Neural cell (in vitro differentiated cells): ENCODE measurements at regions not wholly inside any gene's neighbourhood (a gene's known extent, or its start where the extent isn't known, plus 50 kb on each side); places are given as distances from the start of the nearest gene placed in this dataset.

Source experiments
- EZH2 ChIP-seq: fragments of 200-600, 300-800 bp; shearing (Covaris generic), sonication (generic); IDR thresholded peaks from 2 replicates; pipeline ENCODE4 v1.6.1; 2014; ENCODE audit warnings: antibody characterized with exemption, low read length, borderline replicate concordance, mild to moderate bottlenecking; ENCODE audit not compliant: insufficient read depth, poor library complexity, severe bottlenecking
- POLR2AphosphoS5 ChIP-seq: IDR thresholded peaks from 2 replicates; pipeline ENCODE4 v1.6.1; 2012
- RAD21 ChIP-seq: fragments of 450-650 bp; conservative IDR thresholded peaks from 2 replicates; pipeline ENCODE4 v1.6.1; 2014; ENCODE audit warnings: antibody characterized with exemption, mild to moderate bottlenecking, moderate library complexity
- TF ChIP-seq, protein P1 (sequence below): fragments of 450-650 bp; IDR thresholded peaks from 2 replicates; pipeline ENCODE4 v1.5.1; 2014; ENCODE audit warnings: antibody characterized with exemption, mild to moderate bottlenecking, moderate library complexity; ENCODE audit not compliant: poor library complexity, severe bottlenecking

DNA sequence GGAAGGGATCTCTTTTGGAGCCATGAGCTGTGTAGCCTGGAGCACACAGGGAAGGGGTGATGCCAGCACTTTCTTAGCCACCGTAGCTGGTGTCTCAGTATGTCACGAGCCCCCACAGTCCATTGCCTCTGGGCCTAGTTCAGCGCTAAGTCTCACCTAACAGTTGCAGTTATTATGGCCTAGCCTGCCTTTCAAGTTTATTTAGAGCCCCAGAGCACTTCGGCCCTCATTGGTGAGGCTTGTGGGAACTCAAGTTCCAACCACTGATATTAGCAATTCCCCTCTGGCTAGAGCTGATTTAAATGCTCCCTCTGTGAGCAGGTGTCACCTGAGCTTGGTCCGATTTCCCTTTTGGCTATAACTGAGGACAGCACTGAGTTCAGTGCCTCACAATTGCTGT lies 388.4 kb upstream of the MAOA start:
- TF ChIP-seq EZH2 (no peak), RAD21 (no peak), POLR2AphosphoS5 (no peak)
- TF ChIP-seq, protein P1, sequence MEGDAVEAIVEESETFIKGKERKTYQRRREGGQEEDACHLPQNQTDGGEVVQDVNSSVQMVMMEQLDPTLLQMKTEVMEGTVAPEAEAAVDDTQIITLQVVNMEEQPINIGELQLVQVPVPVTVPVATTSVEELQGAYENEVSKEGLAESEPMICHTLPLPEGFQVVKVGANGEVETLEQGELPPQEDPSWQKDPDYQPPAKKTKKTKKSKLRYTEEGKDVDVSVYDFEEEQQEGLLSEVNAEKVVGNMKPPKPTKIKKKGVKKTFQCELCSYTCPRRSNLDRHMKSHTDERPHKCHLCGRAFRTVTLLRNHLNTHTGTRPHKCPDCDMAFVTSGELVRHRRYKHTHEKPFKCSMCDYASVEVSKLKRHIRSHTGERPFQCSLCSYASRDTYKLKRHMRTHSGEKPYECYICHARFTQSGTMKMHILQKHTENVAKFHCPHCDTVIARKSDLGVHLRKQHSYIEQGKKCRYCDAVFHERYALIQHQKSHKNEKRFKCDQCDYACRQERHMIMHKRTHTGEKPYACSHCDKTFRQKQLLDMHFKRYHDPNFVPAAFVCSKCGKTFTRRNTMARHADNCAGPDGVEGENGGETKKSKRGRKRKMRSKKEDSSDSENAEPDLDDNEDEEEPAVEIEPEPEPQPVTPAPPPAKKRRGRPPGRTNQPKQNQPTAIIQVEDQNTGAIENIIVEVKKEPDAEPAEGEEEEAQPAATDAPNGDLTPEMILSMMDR: no peak
